ENCODE measurements at regions not wholly inside any gene's neighbourhood (a gene's known extent, or its start where the extent isn't known, plus 50 kb on each side); places are given as distances from the start of the nearest gene placed in this dataset.

DNA sequence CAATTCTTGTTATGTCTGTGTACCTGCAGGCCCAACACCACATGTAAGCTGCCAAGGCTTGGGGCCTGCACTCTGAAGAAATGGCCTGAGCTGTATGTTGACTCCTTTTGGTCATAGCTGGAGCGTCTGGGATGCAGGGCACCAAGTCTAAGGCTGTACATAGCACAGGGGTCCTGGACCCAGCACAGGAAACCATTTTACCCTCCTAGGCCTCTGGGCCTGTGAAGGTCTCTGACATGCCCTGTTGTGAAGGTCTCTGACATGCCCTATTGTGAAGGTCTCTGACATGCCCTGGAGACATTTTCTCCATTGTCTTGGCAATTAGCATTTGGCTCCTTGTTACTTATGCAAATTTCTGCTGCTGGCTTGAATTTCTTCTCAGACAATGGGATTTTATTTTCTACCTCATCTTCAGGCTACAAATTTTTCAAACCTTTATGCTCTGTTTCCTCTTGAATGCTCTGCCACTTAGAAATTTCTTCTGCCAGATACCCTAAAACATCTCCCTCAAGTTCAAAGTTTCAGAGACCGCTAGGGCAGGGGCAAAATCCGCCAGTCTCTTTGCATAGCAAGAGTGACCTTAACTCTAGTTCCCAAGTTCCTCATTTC, 246.7 kb upstream of the B3GALT2 start:
- TF ChIP-seq, protein P1, sequence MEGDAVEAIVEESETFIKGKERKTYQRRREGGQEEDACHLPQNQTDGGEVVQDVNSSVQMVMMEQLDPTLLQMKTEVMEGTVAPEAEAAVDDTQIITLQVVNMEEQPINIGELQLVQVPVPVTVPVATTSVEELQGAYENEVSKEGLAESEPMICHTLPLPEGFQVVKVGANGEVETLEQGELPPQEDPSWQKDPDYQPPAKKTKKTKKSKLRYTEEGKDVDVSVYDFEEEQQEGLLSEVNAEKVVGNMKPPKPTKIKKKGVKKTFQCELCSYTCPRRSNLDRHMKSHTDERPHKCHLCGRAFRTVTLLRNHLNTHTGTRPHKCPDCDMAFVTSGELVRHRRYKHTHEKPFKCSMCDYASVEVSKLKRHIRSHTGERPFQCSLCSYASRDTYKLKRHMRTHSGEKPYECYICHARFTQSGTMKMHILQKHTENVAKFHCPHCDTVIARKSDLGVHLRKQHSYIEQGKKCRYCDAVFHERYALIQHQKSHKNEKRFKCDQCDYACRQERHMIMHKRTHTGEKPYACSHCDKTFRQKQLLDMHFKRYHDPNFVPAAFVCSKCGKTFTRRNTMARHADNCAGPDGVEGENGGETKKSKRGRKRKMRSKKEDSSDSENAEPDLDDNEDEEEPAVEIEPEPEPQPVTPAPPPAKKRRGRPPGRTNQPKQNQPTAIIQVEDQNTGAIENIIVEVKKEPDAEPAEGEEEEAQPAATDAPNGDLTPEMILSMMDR (conservative IDR thresholded peaks at IDR 0.05; ENCODE audit: low read length), result no peak
- TF ChIP-seq EZH2phosphoT487 (IDR thresholded peaks at IDR 0.05; ENCODE audit: borderline replicate concordance), result no peak

All from Loucy (cell line).